ENCODE measurements at regions not wholly inside any gene's neighbourhood (a gene's known extent, or its start where the extent isn't known, plus 50 kb on each side); places are given as distances from the start of the nearest gene placed in this dataset.

DNA sequence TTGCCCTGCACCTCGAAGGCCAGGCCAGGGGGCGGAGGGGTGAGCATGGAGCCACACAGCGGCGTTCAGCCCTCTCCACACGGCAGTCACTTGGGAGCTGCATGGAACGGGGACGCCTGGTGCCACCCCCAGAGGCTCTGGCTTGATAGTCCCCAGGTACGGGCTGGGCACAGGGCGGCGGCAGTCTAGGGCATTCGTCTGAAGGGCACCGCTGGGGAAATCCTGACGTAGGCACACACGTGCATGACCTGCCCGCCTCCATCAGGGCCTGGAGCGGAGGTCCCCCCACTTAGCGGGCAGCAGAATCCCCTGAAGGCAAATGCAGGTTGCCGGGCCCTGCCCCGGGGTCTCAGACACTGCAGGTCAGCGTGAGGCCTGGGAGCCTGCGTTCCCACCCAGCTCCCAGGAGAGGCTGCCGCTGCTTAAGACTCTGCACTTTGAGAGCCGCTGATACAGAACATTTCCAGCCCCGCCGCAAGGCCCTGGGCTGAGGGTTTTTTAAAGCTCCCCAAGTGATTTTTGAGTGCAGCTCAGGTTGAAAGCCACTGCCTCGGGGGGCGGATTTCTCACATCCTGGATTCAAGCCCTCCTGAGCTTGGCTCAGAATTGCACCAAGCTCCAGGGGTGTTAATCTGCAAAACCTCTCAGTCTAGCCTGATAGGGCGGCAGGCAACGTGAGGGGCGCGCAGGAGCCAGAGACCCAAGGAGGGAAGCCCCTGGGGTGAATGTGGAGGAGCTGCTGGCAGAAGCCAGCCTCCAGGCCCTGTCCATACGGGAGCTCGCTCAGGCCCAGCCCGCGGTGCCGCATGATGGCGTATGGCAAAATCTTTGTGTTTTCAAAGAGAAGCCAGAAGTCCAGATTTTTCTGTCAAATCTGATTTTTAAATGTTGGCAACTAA is 182.3 kb upstream of the GSE1 start:
- no peak for DNase-seq

DNA sequence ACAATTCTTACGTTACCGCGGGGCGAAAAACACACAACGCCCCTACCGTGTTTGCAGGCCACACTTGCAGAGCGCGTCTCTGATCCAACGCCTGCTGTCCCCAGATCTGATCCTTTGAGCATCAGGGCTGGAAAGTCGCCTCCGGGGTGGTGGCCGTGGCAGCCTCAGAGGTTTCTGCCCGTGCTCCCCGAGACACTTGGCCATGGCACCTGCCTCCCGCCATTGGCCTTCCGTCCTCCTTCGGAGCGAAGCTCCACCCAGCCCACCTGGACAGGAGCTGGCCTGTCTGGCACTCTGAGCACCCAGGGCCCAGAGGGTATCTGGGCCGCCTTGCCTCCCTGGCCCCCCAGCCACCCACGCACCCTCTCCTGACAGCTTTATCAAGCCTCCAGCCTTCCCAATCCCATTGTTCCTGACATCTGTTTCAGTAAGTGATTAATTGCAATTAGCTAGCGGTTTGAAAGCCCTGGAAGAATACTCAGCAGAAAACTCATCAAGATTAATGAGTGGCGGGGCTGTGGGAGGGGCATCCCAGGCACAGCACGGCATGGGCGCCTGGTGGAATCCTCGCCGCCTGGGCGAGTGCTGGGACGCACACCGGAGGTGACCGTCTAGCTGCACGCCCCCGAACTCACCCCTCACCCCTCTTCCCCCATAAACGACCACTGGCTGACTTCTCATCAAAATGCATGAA is 181.5 kb upstream of the GSE1 start:
- no peak for DNase-seq

DNA sequence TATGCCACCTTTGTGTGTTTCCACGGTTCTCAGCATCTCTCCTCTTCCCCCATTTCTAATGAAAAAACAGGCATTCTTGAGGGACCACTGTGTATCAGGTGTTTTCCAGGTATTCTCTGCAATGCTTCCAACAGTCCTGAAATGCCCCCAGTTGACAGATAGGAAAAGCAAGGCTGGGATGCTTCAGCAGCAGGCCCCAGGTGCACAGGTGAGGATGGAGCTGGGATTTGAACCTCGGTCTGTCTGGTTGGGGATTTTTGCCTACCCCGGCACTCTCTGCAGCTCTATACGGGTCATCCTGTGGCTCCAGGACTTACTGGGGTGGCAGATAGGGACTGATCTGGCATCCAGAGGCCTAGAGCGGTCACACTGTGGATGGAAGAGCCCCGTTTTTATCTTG is 180.5 kb upstream of the GSE1 start:
- no peak for DNase-seq

DNA sequence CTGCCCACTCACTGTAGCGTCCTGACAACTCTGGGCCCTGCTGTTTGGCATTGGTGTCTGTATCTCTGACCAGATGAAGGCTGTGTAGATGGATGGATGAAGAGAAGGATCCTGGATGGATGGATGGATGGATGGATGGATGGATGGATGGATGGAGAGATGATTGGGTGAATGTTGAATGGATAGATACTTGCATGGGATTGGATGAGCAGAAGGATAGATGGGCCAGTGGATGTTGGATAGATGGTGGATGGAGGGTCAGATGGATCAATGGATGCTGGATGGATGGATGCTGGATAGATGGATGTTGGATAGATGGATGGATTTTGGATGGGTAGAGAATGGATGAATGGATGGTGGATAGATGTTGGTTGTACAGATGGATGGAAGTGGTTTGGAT is 179.6 kb upstream of the GSE1 start:
- no peak for DNase-seq

DNA sequence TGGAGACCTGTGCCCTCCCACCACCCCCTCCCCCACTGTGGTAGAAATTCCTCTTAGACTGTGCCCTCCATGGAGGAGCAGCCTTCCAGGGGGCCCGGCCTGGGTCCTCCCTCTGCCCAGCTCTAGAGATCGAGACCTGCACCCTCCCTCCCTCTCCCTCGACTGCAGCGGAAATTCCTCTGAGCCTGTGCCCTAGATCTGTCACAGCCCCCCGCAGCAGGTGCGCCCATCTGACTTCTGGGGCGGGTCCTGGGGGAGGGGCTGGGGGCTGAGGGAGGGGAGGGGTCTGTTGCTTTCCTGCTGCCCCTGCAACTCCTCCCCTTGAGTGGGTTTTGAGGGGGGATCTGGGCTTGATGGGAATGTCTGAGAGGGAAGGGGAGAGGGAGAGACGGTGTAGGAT is 177.8 kb upstream of the GSE1 start:
- no peak for DNase-seq

DNA sequence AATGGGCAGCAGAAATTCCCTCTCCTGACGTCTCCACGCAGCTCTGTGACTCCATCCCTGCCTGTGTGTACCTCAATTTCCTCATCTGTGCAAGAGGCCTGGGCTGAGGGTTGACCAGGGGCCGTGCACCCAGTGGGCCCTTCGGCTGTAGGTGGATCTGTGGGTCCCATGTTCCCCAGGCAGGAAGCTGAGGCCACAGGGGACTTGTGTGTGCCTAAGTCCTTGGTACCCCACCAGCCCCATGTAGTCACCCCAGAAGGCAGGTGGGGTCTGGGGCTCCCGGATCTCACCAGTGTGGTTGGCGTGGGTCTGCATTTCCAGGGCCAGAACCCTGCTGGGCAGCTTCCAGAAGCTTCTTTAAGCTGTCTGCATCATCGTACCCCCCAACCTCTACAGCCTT is 177.4 kb upstream of the GSE1 start:
- DNase-seq = no peak

DNA sequence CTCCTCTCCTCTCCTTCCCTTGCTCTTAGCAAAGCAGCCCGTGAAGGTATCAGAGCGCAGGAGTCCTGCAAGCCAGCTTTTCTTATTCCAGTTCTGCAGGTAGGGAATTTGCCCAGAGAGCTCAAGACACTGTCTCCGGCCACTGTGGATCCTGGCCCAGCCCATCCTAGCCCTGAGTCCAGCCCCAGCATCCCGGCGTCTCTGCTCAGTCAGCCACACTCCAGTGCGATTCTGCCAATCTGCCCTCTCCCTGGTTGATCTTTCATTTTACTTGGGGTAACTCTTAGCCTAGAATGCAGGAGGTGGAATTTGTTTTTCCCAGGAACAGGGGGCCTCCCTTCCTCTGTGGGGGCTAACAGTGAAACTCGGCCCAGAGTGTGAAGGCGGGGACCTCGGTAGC is 176.9 kb upstream of the GSE1 start:
- no peak for DNase-seq

DNA sequence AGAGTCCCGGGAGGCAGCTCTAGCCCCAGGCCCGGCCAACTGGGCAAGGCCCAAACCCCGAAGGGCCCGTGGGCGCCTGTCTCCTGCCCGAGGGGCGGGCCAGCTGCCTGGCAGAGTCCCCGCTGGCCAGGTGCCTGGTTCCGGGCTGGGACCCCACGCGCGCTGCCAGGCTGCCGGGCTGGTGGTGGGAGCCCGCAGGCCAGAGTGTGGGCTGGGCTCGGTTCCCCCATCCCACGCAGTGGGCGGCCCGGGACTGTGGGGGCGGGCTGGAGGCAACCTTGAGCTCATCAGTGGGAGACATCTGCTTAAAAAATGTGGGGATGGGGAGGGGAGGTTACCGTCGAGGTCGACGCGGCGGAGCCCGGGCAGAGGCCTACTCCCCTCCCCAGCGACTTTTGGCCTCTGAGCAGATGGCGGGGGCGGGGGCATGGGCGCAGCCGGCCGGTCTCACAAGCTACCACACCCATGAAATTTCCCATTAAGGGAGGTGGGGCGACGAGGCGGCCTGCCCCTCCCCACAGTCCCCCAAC is 176.4 kb upstream of the GSE1 start:
- DNase-seq = no peak

DNA sequence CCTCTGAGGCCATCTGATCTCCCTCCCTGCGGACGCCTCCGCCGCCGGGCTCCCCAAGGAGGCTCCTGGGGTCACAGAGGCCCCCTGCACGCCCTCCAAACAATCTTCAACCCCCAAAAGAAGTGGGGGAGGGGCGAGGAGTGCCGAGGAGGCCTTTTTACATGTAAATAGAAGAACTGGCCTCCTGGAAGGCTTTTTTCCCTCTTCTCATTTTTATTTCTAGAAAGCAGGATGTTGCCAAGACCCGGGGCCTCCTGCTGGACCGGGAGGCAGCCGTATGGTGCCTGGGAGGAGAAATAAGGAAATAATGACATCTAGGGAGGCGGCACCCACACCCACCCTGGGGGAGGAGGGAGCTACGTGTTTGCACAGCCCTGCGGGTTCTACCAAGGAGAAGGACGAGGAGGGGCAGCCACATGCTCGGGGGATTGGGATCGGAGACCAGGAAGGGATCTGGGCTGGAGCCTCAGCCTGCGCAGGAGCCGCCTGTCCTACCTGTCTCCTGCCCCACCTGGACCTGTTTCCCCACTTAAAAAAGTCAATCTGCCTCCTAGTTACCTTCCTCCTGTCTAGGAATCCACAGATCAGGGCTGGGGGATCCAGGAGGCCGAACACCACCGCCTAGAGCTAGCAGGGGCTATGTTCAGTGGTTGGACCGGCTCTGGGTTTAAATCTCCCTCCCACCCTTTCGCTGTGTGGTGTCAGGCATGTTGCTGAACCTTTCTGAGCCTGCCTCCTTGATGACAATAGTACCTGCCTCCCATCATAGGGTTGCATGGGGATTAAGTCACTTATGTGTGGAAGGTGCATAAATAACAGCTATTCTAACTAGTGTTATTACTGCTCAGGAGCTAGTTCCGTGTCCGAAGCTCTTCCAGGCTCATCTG is 175.7 kb upstream of the GSE1 start:
- no peak for DNase-seq

DNA sequence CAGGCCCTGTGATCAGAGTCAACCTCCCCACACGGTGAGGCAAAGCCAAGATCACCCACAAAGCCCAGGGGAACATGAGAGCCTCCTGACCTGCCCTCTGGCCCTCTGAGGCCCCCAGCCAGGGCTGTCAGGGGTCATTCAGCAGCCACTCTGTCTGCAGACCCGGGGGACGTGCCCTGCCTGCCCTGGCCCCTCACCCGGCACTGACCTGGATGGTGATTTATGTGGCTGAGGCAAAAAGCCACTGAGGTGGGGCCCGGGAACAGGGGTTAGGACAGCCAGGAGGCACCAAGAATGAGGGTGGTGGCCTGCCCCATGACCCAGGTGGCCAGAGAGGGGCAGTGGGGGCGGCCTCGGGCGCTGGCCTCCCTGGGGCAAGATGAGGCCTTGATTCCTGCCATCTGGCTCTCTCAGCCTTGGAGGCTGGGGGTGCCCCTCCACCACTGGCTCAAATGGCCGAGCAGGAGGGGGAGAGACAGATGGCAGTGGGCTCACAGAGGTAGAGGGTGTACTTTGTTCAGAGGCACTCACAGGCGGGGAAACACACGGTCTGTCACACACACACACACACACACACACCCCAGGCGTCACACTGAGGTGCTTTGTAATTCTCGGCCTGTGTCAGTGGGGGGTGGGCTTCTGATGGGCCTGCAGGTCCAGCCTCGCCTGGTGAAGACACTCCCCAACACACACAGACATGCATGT is 174.0 kb upstream of the GSE1 start:
- DNase-seq = no peak

DNA sequence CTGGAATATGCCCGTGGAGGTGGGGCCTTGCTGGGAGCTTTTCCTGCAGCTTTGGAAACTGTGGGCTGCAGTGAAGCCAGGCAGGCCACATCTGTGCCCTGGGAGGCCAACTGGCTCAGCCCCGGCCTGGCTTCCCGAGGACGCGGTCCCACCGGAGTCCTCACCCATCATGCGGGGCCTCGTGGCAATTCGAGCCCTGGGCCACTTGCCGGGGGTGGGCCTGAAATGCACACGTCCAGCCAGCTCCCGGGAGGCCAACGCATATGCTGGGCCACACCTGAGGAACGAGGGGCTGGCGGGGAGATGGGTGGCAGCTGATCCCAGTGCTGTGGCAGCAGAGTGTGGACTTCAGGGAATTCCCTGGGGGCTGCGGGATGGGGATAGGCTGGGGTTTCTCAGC is 172.4 kb upstream of the GSE1 start:
- DNase-seq = no peak

DNA sequence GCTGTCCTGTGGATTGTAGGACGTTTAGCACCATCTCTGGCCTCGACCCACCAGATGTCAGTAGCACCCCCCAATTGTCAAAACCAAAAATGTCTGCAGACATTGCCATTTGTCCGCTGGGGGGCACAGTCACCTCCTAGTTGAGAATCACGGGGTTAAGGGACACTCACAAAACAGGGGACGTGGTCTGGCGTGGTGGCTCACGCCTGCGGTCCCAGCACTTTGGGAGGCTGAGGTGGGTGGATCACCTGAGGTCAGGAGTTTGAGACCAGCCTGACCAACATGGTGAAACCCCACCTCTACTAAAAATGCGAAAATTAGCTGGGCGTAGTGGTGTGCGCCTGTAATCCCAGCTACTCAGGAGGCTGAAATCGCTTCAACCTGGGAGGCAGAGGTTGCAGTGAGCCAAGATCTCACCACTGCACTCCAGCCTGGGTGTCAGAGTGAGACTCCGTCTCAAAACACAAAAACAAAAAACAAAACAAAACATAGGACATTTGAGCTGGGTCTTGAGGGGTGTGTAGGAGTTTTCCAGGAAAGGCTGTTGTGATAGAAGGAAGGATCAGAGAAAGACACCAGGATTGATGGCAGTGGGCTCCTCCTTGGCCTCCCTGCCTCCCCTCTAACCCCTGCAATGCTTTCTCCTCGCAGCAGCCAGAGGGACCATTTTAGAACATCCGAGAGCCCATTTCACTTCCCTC is 171.8 kb upstream of the GSE1 start:
- DNase-seq = no peak

DNA sequence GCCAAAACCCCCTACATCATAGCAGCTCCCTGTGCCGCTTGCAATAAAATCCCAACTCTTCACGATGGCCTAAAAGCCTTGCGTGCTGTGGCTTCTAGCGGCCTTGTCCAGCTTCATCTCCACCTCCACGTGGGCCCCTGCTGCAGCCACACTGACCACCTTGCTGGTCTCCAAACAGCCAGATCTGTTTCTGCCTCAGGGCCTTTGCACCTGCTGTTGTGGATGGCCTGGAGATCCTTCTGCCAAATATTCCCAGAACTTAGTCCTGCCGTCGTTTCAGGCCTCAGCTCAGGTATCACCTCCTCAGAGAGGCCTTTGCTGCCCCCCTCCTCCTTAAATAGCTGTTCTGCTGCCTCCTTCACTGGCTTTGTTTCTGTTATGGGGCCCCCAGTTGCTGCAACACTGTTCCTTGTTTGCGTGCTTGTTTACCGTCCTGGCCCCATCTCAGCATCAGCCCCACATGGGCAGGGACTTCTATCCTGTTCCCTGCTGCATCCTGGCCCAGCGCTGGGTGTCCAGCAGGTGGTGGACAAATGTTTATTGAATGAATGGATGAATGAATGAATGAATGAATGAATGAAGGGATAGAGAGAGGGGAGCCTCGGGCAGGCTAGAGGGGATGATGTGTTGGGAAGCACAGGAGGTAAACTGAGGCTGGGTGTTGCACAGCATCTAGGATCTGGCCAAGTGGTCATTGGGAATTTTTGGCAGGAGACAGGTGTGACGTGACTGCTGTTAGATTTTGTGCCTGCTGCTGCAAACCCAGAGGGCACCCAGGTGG is 171.0 kb upstream of the GSE1 start:
- DNase-seq = no peak

DNA sequence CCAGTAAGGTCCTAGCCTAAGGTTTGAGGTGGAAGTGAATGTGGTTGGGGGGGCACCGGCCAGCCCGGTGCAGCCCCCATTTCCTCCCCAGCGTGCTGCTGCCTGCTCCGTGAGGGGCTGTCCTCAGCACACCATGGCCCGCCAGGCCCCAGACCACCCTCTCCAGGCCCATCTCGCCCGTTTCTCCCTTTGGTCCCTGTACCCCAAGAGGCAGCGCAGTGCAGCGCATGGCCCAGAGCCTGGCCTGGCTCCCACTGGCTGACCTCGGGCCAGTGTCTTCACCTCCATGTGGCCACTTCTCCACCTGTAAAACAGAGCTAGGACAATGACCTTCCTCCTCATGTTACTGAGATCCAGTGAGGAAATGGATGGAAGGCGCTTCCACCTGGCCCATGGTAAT is 170.0 kb upstream of the GSE1 start:
- no peak for DNase-seq

DNA sequence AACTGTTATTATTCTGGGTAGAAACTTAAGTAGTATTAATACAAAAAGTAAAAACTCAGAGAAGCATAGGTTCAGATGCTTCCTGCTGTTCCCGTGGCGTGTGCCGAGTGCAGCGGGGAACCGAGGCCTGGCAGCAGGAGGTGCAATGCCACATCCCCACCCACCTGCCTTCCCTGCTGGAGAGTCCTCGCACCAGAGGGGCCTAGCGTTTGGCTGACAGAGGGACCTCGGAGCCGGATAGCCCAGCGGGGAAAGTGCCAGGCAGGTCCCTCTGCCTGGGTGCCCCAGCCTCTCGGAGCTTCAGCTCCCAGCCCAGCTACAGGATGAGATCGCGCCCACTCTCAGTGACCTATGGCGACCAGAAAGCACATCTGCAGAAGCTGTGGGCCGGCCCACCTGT is 169.6 kb upstream of the GSE1 start:
- DNase-seq = no peak

DNA sequence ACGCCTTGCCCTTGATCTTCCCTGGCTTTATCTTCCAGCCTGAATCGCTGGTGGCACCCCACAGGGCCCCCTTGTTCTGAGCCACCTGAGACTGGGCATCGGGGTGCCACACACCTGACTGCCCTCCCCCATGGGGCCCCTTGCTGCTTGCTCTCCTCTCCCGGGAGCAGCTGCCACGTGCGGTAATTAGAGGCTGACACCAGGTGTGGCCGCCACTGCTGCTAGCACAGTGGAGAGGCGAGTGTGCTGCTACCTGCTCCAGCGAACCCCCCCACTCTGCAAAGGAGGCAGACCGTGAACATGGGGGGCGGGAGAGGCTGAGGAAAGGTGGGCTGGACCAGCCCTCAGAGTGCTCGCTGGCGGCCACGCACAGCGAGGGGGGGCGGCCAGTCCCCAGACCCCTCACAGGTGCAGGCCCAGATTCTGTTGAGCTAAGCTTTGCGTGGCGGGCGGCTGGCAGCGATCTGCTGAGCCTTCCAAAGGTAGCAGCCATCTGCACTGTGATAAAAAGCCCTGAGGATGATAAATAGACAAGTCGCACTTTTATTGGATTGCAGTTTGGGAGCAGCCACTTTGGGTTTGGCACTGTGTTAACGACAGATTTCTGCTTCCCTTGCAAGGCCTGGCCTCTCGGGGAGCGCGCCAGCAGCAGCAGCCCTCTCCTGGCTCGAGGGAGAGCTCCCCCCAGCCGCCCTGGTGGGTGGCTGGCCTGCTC is 167.9 kb upstream of the GSE1 start:
- DNase-seq = no peak

DNA sequence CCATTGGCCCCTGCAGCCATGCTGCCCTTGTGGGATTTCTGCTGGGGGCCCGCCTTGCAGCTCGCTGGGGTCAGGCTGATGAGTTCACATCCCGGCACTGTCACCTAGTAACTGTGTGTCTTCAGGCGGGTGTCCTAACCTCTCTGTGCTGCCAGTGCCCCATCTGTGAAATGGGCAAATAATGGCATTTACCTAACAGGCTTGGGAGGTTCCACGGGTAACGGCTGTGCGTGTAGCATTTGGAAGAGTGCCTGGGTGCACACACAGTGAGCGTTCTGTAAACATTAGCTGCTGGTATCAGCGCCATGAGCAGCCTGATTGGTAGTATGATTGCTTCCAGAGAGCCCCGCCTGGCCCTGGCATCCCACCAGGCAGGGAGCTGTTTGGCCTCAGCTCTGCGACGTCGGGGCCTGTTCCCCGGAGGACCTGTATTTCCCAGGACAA is 167.3 kb upstream of the GSE1 start:
- no peak for DNase-seq

DNA sequence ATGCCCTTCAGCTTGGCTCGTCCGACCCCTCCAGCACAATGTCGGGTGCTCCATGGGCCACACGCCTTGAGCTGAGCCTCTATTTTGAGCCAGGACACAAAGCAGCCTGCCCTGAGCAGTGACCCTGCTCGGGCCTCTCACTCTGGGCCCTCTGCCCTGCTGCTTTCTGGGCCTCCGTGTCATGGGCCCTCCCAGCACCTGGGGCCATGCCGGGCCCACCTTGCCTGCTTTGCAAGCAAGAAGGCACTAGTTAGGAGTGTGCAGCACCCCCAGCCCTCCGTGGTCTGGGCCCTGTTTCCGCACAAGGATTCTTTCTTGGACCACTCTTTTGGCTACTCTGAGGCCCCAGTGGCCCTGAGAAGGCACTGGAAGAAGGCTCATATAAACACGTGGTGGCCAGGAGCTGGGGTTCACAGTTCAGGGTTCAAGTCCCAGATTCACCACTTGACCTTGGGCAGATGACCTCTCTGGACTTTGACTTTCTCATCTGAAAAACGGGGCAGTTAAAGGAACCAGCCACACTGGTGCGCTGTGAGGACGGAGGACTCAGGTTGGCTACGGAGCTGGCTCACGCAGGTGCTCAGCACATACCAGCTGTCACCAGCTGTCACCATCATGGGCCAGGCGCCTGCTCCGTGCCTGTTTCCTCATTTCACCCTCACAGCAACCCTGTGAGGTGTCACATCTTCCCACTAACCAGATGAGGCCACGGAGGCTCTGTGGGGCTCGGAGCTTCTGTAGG is 166.0 kb upstream of the GSE1 start:
- no peak for DNase-seq

DNA sequence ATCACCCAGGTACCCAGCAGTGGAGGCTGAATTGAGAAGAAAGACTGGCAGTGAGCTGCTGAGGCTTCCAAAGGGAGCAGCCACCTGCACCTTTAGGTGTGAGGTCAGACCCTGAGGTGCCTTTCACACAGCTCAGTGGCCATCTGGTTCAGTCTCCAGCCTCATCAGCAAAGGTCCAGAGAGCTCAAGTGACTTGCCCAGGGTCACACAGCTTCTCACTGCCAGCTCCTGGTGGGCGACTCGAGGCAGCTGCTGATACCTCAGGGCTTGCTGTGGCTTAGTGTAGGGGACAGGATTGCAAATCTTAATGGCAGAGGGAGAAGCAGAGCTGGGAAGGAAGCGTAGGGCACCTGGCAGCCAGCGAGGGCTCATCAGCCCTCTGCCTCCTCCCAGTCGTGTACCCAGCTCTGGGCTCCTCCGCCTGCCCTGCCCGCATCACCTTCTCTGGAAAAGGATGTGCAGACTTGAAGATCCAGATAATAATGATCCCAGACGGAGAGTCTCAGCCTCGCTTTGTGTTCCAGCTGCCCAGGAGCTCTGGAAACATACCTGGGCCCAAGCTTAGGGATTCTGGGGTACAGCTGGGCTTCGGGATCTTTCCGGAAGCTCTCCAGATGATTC is 165.3 kb upstream of the GSE1 start:
- no peak for DNase-seq

Measured in GOT3 (cell line).